Caco-2 (cell line): ENCODE measurements at regions not wholly inside any gene's neighbourhood (a gene's known extent, or its start where the extent isn't known, plus 50 kb on each side); places are given as distances from the start of the nearest gene placed in this dataset.

Experiments
- BruUV-seq: library from RNA; stranded (reverse); fragments of 400-500 nt; replicated peaks from 2 replicates; lab custom pipeline; 2021; lab: Mats Ljungman, UMichigan
- CTCF ChIA-PET: fragments of 300-600 bp; sonication (Branson Sonifier 250); formaldehyde crosslinking; loops from one replicate; lab custom pipeline; 2022; ENCODE audit warnings: antibody characterized with exemption; lab: Charles Lee
- POLR2A ChIA-PET: fragments of 300-600 bp; sonication (Branson Sonifier 250); formaldehyde crosslinking; loops from one replicate; lab custom pipeline; 2022; ENCODE audit warnings: antibody characterized with exemption; lab: Charles Lee
- DNase-seq, 2 experiments: peaks; one replicate each; pipeline versions ENCODE4 v3.0.0 to v3.0.0-alpha.2; 2020 to 2022
- H3K27me3 ChIP-seq: replicated peaks from 2 replicates; pipeline ENCODE4 v1.6.0; 2011; ENCODE audit warnings: low read length; ENCODE audit not compliant: control insufficient read depth, insufficient read depth
- H3K36me3 ChIP-seq: 2 replicates; pipeline ENCODE4 v1.5.1; 2011; ENCODE audit warnings: low read length; ENCODE audit not compliant: control insufficient read depth, insufficient read depth
- H3K4me1 ChIP-seq: fragments of 250-450 bp; sonication (Bioruptor Pico); 2 replicates; pipeline ENCODE4 v1.5.1; 2020; ENCODE audit warnings: mild to moderate bottlenecking
- H3K4me3 ChIP-seq: 2 replicates; pipeline ENCODE4 v1.5.1; 2011; ENCODE audit warnings: low read depth, mild to moderate bottlenecking, control low read depth, low read length
- H3K9me3 ChIP-seq: fragments of 250-450 bp; sonication (Bioruptor Pico); 2 replicates; pipeline ENCODE4 v1.5.1; 2020; ENCODE audit warnings: mild to moderate bottlenecking, moderate library complexity
- H3K27ac Mint-ChIP-seq: one replicate; pipeline ENCODE4 v1.8.0; 2022; ENCODE audit warnings: mixed read lengths; ENCODE audit not compliant: unreplicated experiment
- H3K27me3 Mint-ChIP-seq: one replicate; pipeline ENCODE4 v1.8.0; 2022; ENCODE audit warnings: mixed read lengths; ENCODE audit not compliant: insufficient read depth, unreplicated experiment
- H3K36me3 Mint-ChIP-seq: one replicate; pipeline ENCODE4 v1.8.0; 2022; ENCODE audit warnings: mild to moderate bottlenecking, mixed read lengths; ENCODE audit not compliant: insufficient read depth, unreplicated experiment
- H3K4me1 Mint-ChIP-seq: one replicate; pipeline ENCODE4 v1.8.0; 2022; ENCODE audit warnings: low read depth, mixed read lengths; ENCODE audit not compliant: unreplicated experiment
- H3K4me3 Mint-ChIP-seq: one replicate; pipeline ENCODE4 v1.8.0; 2022; ENCODE audit warnings: mild to moderate bottlenecking, moderate library complexity, mixed read lengths; ENCODE audit not compliant: unreplicated experiment
- H3K9me3 Mint-ChIP-seq: one replicate; pipeline ENCODE4 v1.8.0; 2022; ENCODE audit warnings: mixed read lengths; ENCODE audit not compliant: unreplicated experiment
- CTCF ChIP-seq, 2 experiments: fragments of 200-600 bp in 1 of 2; IDR thresholded peaks; 1 replicate in 1 of 2; 2 replicates in 1 of 2; pipeline versions ENCODE4 v1.5.1 to v1.8.0; 2011 to 2022; ENCODE audit warnings: antibody characterized with exemption in 1 of 2, control low read depth in 1 of 2, inconsistent platforms in 1 of 2, low read depth in 1 of 2, low read length in 1 of 2, mild to moderate bottlenecking in 1 of 2, moderate library complexity in 1 of 2; ENCODE audit not compliant: insufficient read depth in 1 of 2, severe bottlenecking in 1 of 2, unreplicated experiment in 1 of 2
- intact Hi-C: fragments of 100-400 bp; cut with micrococcal nuclease; formaldehyde crosslinking; loops from one replicate; pipeline ENCODE4 v1.10.0; 2022; ENCODE audit not compliant: unreplicated experiment

GRCh38 chr5:133891390-133891789 lies 77.0 kb downstream of the C5orf15 start:
- H3K9me3 Mint-ChIP-seq = no peaks in the 10 kb centered on the region
- no peaks in the 10 kb centered on the region for H3K4me1 Mint-ChIP-seq
- no peaks in the 10 kb centered on the region for H3K27me3 ChIP-seq
- H3K36me3 Mint-ChIP-seq = no peaks in the 10 kb centered on the region
- DNase-seq = peak in 1 of 2 experiments; percentile 4
- no peak for TF ChIP-seq CTCF (IDR thresholded peaks at IDR 0.05; ENCODE audit: insufficient read depth in 1 of 2, low read depth in 1 of 2, low read length in 1 of 2, severe bottlenecking in 1 of 2, unreplicated experiment in 1 of 2)
- BruUV-seq = no TSS peak
- H3K27me3 Mint-ChIP-seq = peaks cover 3% of the 10 kb centered on the region
- H3K36me3 ChIP-seq = no peaks in the 10 kb centered on the region
- H3K9me3 ChIP-seq = no peaks in the 10 kb centered on the region
- no peak overlapping the region for H3K4me3 Mint-ChIP-seq
- no peak overlapping the region for H3K27ac Mint-ChIP-seq
- intact Hi-C loops = no loop called here
- POLR2A ChIA-PET = no interaction called here
- H3K4me1 ChIP-seq = no peaks in the 10 kb centered on the region
- H3K4me3 ChIP-seq = no peak overlapping the region
- CTCF ChIA-PET = no interaction called here

GRCh38 chr5:133890776-133891280 lies 77.6 kb downstream of the C5orf15 start:
- POLR2A ChIA-PET = no interaction called here
- CTCF ChIA-PET = no interaction called here
- H3K36me3 ChIP-seq = no peaks in the 10 kb centered on the region
- H3K9me3 ChIP-seq = no peaks in the 10 kb centered on the region
- no peaks in the 10 kb centered on the region for H3K4me1 Mint-ChIP-seq
- no peak overlapping the region for H3K4me3 Mint-ChIP-seq
- H3K4me3 ChIP-seq = no peak overlapping the region
- H3K27me3 Mint-ChIP-seq = peaks cover 3% of the 10 kb centered on the region
- intact Hi-C loops = no loop called here
- H3K9me3 Mint-ChIP-seq = no peaks in the 10 kb centered on the region
- peak in 1 of 2 experiments; percentile 19 for DNase-seq
- TF ChIP-seq CTCF (IDR thresholded peaks at IDR 0.05; ENCODE audit: insufficient read depth in 1 of 2, low read depth in 1 of 2, low read length in 1 of 2, severe bottlenecking in 1 of 2, unreplicated experiment in 1 of 2) = no peak
- no TSS peak for BruUV-seq
- no peaks in the 10 kb centered on the region for H3K36me3 Mint-ChIP-seq
- no peaks in the 10 kb centered on the region for H3K4me1 ChIP-seq
- no peaks in the 10 kb centered on the region for H3K27me3 ChIP-seq
- no peak overlapping the region for H3K27ac Mint-ChIP-seq

- H3K36me3 Mint-ChIP-seq = no peaks in the 10 kb centered on the region
- H3K27ac Mint-ChIP-seq = no peak overlapping the region
- Histone ChIP-seq H3K4me3 (no peak overlapping the region), H3K9me3 (no peaks in the 10 kb centered on the region), H3K4me1 (no peaks in the 10 kb centered on the region), H3K27me3 (no peaks in the 10 kb centered on the region), H3K36me3 (no peaks in the 10 kb centered on the region)
- CTCF ChIA-PET = no interaction called here
- no peaks in the 10 kb centered on the region for H3K27me3 Mint-ChIP-seq
- no peak for TF ChIP-seq CTCF (IDR thresholded peaks at IDR 0.05; ENCODE audit: insufficient read depth in 1 of 2, low read depth in 1 of 2, low read length in 1 of 2, severe bottlenecking in 1 of 2, unreplicated experiment in 1 of 2)
- no peaks in the 10 kb centered on the region for H3K9me3 Mint-ChIP-seq
- BruUV-seq = no TSS peak
- DNase-seq = peak in 1 of 2 experiments; percentile 2
- POLR2A ChIA-PET = no interaction called here
- intact Hi-C loops = no loop called here
- H3K4me1 Mint-ChIP-seq = no peaks in the 10 kb centered on the region
- H3K4me3 Mint-ChIP-seq = no peak overlapping the region
Observed at GRCh38 chr5:133890314-133890713, 78.1 kb downstream of the C5orf15 start.
